ENCODE measurements at regions not wholly inside any gene's neighbourhood (a gene's known extent, or its start where the extent isn't known, plus 50 kb on each side); places are given as distances from the start of the nearest gene placed in this dataset.

DNA sequence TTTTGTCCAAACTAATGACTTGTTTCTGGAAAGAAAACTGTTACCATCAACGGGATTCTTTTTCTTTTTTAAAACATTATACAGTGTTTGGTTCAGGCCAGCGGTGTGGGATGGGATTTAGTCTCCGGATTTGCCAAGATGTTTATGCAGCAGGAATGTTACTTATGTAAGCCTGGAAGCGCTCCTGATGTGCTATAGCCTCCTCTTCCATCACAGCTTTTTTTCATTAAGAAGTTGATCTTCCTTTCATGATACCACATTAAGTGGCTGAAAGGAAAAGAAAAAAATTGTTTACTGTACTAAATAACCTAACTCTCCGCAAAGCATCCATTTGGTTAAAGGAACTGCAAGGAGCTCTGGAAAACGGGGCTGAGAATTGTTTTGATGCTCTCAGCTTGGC is 120.5 kb upstream of the ALDH1A3 start:
- Histone ChIP-seq H2BK20ac (ENCODE audit: low read length) (no peak overlapping the region), H3K4ac (replicated peaks; ENCODE audit: insufficient read length, low read depth, low read length) (no peak overlapping the region), H2BK12ac (ENCODE audit: low read depth, low read length) (no peak overlapping the region), H2BK5ac (ENCODE audit: low read depth, low read length) (no peak overlapping the region), H3K27me3 (replicated peaks in 1 of 4; ENCODE audit: control insufficient read depth in 3 of 4, extremely low read depth in 1 of 4, insufficient read depth in 3 of 4, low read length in 3 of 4) (no peaks in the 10 kb centered on the region), H3K23ac (ENCODE audit: insufficient read length) (no peak overlapping the region), H2AK5ac (ENCODE audit: low read depth, low read length) (no peak overlapping the region), H3K9ac (replicated peaks in 1 of 4; ENCODE audit: extremely low read depth in 1 of 4, low read depth in 3 of 4, low read length in 3 of 4) (no peak overlapping the region), H3K14ac (ENCODE audit: insufficient read length) (no peak overlapping the region), H4K5ac (ENCODE audit: insufficient read length, low read depth, low read length) (no peak overlapping the region), H2BK120ac (replicated peaks; ENCODE audit: low read depth, low read length) (no peak overlapping the region), H3K79me2 (ENCODE audit: control insufficient read depth in 1 of 2, insufficient read depth in 2 of 2, low read length in 2 of 2) (no peaks in the 10 kb centered on the region), H3K23me2 (ENCODE audit: low read depth, low read length) (no peaks in the 10 kb centered on the region), H3K4me3 (ENCODE audit: extremely low read depth in 1 of 4, insufficient read depth in 2 of 4, low read depth in 3 of 4, low read length in 4 of 4) (no peak overlapping the region), H3K9me3 (ENCODE audit: insufficient read depth in 2 of 2, low read depth in 1 of 2, low read length in 1 of 2) (no peaks in the 10 kb centered on the region), H3K27ac (ENCODE audit: low read depth, low read length) (no peak overlapping the region), H4K20me1 (replicated peaks in 1 of 2; ENCODE audit: control insufficient read depth in 1 of 2, insufficient read depth in 2 of 2, low read length in 2 of 2) (no peaks in the 10 kb centered on the region), H3K56ac (replicated peaks; ENCODE audit: insufficient read length, low read depth, low read length) (no peak overlapping the region), H4K8ac (ENCODE audit: extremely low read depth, insufficient read depth, low read length) (no peak overlapping the region), H3K4me2 (ENCODE audit: insufficient read depth in 1 of 2, low read depth in 2 of 2, low read length in 2 of 2) (no peak overlapping the region), H3K79me1 (ENCODE audit: low read depth, low read length) (no peaks in the 10 kb centered on the region), H2BK15ac (ENCODE audit: low read length) (no peak overlapping the region), H3K4me1 (replicated peaks in 1 of 4; ENCODE audit: control insufficient read depth in 3 of 4, insufficient read depth in 4 of 4, low read length in 3 of 4) (peaks cover 0 to 3% (median 0%) of the 10 kb centered on the region in 4 experiments; a peak in 1 of 7 replicates), H4K91ac (replicated peaks; ENCODE audit: insufficient read length, low read length) (no peak overlapping the region), H3K36me3 (ENCODE audit: control insufficient read depth in 2 of 4, insufficient read depth in 4 of 4, low read length in 3 of 4) (no peaks in the 10 kb centered on the region), H3K18ac (ENCODE audit: extremely low read depth, low read length) (no peak overlapping the region), H2AFZ (ENCODE audit: low read length) (no peak overlapping the region)
- FAIRE-seq (no peak), DNase-seq (ENCODE audit: low read depth in 1 of 2, low spot score in 2 of 2) (no peak)
- TF ChIP-seq RXRA (IDR thresholded peaks at IDR 0.05; ENCODE audit: insufficient read depth, low read depth, low read length) (no peak), TAF1 (IDR thresholded peaks at IDR 0.05; ENCODE audit: low read depth, low read length) (no peak), GTF2F1 (IDR thresholded peaks at IDR 0.05; ENCODE audit: borderline replicate concordance, low read depth, low read length) (no peak), SP2 (IDR thresholded peaks at IDR 0.05; ENCODE audit: low read length) (no peak), TAF7 (optimal IDR thresholded peaks at IDR 0.05; ENCODE audit: borderline replicate concordance, low read depth, low read length) (no peak), YY1 (IDR thresholded peaks at IDR 0.05; ENCODE audit: low read depth, low read length) (no peak), KDM4A (IDR thresholded peaks at IDR 0.05; ENCODE audit: low read depth, low read length, severe bottlenecking) (no peak), POLR2A (IDR thresholded peaks at IDR 0.05; ENCODE audit: control extremely low read depth in 1 of 2, low read depth in 2 of 2, low read length in 2 of 2) (no peak), POLR2AphosphoS5 (IDR thresholded peaks at IDR 0.05; ENCODE audit: low read depth, low read length) (no peak), POU5F1 (IDR thresholded peaks at IDR 0.05; ENCODE audit: low read depth, low read length) (no peak), KDM5A (IDR thresholded peaks at IDR 0.05; ENCODE audit: low read length) (no peak)
- TF ChIP-seq, protein P1, sequence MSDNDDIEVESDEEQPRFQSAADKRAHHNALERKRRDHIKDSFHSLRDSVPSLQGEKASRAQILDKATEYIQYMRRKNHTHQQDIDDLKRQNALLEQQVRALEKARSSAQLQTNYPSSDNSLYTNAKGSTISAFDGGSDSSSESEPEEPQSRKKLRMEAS (IDR thresholded peaks at IDR 0.05) = no peak
- TF ChIP-seq, protein P2, sequence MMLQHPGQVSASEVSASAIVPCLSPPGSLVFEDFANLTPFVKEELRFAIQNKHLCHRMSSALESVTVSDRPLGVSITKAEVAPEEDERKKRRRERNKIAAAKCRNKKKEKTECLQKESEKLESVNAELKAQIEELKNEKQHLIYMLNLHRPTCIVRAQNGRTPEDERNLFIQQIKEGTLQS (IDR thresholded peaks at IDR 0.05; ENCODE audit: insufficient read depth, low read depth, low read length) = no peak
- TF ChIP-seq, protein P3, sequence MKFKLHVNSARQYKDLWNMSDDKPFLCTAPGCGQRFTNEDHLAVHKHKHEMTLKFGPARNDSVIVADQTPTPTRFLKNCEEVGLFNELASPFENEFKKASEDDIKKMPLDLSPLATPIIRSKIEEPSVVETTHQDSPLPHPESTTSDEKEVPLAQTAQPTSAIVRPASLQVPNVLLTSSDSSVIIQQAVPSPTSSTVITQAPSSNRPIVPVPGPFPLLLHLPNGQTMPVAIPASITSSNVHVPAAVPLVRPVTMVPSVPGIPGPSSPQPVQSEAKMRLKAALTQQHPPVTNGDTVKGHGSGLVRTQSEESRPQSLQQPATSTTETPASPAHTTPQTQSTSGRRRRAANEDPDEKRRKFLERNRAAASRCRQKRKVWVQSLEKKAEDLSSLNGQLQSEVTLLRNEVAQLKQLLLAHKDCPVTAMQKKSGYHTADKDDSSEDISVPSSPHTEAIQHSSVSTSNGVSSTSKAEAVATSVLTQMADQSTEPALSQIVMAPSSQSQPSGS (IDR thresholded peaks at IDR 0.05; ENCODE audit: low read length) = no peak
- 79% methylated on average over 6 of the region's 6 CpGs; no CpG with 5 or more reads in 1 of the 2 experiments for WGBS, 2 experiments (ENCODE audit: extremely low coverage in 1 of 2, insufficient coverage in 1 of 2, insufficient read length in 1 of 2, insufficient replicate concordance in 2 of 2, low coverage in 1 of 2, low lambda C conversion rate in 2 of 2, missing lambda C conversion rate in 1 of 2)
- POLR2A ChIA-PET (ENCODE audit: partially characterized antibody) = no interaction called here
- CTCF ChIA-PET (ENCODE audit: partially characterized antibody) = interaction anchor here (1.0 to 3.0 kb wide), 6 partner anchors 10 to 256 kb away, joined by 3 to 9 read pairs (median 4); no protein-coding TSS in a partner anchor

Measured in H1 (cell line).